ENCODE measurements at regions not wholly inside any gene's neighbourhood (a gene's known extent, or its start where the extent isn't known, plus 50 kb on each side); places are given as distances from the start of the nearest gene placed in this dataset.

GRCh38 chr17:6259899-6260298, 175.0 kb downstream of the AIPL1 start:
- TF ChIP-seq ETV6 (CRISPR knock-in tag; IDR thresholded peaks at IDR 0.05): no peak
- no peak for TF ChIP-seq CTCF (IDR thresholded peaks at IDR 0.05)
- no peak for TF ChIP-seq FOXK1 (CRISPR knock-in tag; IDR thresholded peaks at IDR 0.05)
- no peak for TF ChIP-seq MAX (CRISPR knock-in tag; IDR thresholded peaks at IDR 0.05)
